GM18498 (cell line): ENCODE measurements at regions not wholly inside any gene's neighbourhood (a gene's known extent, or its start where the extent isn't known, plus 50 kb on each side); places are given as distances from the start of the nearest gene placed in this dataset.
"Not testable (repeated sequence)": the region's sequence is repeated elsewhere in the genome, so short reads cannot be mapped to it uniquely, and the experiment has no call there.

Experiments
- ATAC-seq: cut with Tn5 transposase; IDR thresholded peaks from one replicate; pipeline ENCODE4 v1.9.1; 2021; ENCODE audit warnings: mild to moderate bottlenecking, moderate library complexity; ENCODE audit not compliant: unreplicated experiment

DNA sequence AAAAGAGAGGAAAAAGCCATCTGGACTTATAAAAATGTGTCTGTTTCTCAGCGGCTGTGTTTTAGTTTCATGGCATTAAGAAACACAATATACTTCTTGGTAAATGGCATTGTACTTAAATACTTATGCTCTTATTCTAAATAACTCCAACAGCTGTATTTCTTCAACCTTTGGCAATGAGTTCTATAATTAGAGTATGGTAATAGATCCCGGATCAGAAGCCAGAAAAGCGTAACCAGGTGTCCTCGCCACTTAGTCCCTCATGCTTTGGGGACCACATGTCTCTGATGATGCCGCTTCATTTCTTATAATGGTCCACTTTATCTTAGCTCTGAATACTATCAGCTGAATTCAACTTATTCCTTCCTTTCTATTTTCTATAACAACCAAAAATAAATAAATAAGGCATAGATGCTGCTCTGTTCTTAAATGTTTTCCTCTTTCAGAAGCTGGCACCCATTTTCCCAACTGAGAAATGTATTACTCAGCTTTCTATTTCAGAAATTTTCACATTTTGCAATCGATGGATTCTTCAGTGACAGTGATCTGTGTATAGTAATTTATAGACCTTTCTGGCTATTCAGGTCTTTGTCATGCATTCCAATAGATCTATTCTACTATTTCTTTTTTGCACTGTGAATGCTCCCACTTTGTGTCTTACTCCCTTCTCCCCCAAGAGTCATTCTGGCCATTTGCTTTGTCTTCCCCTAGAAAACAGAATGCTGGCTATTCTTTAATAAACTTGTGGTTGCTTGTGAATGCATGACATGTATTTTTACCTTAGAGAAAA, 87.6 kb upstream of the KBTBD8 start:
- no peak for ATAC-seq

DNA sequence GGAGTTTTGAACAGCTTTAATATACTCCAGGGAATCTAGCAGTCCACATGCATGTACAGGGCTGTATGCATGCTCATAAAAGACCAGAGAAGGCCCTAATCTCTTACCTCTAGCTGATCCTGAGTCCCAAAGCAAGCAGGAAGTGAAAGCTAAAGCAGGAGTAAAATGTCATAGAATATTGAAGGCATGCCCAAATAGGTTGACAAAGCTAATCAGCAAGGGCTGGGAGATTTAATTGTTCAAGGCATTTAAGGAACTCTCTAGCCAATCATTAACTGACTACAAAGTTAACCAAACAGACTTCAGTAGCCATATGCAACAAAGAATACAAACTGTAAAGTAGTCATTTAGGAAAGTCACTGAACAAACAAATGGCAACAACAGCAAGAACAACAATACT, 85.8 kb upstream of the KBTBD8 start:
- ATAC-seq, result no peak

DNA sequence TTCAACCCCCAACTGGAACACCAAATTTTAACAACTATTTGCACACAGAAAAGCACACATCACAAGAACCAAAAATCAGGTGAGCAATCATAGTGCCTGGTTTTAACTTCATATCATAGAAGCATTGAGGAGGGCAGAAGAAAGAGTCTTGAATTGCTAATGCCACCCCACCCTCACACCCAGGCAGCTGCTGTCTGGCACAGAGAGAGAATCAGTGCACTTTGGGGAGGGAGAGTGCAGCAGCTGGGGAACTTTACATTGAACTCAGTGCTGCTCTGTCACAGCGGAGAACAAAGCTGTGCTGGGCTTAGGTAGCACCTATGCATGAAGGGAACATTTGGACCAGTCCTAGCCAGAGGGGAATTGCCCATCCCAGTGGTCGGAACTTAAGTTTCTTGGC, 76.0 kb upstream of the KBTBD8 start:
- ATAC-seq, result no peak

DNA sequence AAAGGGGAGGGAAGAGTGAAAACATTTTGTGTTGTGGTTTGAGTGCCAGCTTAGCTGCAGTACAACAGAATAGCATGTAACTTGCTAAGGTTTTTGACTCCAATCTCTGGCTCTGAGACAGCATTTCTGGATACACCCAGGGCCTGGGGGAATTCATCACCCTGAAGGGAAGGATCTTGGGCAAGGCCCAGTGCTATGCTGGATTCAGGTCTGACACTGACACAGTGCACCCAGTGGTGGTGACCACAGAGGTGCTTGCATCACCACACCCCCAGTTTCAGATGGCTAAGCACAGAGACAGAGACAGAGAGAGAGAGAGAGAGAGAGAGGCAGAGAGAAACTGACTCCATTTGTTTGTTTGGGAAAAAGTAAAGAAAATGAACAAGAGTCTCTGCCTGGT, 74.1 kb upstream of the KBTBD8 start:
- no peak for ATAC-seq

DNA sequence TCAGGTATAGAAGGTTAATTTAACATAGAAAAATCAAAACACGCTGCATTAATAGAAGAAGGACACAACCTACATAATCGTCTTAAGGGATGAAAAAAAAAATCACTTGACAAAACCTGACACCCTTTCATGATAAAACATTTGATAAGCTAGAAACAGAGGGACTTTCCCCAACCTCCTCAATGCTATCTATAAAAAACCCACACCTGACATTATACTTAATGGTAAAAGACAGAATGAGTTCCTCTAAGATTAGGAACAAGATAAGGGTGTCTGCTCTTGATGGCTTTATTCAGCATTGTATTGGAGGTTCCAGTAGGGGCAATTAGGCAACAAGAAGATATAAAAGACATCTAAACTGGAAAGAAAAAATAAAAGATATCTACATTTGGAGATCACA, 69.9 kb upstream of the KBTBD8 start:
- ATAC-seq, result no peak

DNA sequence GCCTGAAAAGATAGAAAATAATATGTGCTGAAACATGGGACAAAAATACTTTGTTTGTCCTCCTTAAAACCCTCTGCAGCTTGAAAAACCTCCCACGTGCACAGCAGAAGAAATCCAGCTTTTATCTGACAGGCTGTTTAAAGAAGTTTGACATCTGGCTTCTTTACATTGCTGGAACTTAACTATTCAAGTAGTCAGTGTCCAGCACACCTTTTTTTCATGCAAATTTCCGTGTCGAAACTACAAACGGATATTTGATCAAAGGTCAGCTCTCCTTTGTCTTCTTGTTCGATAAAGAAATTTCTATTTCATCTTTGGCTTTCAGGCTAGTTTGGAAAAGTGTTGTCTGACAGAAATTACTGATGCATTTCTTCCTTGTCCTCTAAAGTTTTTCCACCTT, 66.8 kb upstream of the KBTBD8 start:
- no peak for ATAC-seq

DNA sequence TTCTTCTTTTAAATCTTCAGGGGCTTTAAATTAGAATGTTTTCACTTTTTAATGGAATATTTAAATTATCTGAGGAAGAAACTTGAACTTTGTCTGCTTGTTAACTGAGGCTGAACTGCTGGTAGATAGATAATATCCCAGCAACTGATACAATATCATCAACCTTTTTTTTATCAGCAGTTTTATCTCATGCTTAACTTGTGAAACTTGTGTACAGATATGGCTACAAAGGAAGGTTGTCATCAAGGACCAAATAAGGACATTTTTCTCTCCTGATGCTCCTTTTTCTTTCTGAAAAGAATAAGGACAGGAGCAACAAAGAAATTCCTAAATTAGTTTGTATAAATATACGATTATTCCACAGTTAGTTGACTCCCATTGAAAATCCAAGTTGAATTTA, 66.4 kb upstream of the KBTBD8 start:
- ATAC-seq, result no peak

DNA sequence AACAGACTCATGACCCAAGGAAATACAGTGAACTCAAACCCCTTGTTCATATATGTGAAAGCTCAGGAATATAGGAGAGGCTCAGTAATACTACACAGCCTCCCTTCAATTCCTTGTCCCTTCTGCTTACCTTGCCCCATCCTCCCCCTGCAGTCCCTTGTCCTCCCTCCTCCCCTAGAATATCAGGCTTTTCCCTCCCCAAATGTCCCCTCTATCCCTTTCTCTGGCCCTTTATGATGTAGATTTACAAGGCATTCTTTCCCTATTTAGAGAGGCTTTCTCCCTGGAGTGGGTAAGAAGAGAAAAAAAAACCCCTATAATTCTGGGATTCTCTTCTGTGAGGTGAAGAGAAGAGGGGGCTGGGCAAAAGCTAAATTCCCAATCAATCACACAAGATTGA, 64.9 kb upstream of the KBTBD8 start:
- ATAC-seq, result no peak

DNA sequence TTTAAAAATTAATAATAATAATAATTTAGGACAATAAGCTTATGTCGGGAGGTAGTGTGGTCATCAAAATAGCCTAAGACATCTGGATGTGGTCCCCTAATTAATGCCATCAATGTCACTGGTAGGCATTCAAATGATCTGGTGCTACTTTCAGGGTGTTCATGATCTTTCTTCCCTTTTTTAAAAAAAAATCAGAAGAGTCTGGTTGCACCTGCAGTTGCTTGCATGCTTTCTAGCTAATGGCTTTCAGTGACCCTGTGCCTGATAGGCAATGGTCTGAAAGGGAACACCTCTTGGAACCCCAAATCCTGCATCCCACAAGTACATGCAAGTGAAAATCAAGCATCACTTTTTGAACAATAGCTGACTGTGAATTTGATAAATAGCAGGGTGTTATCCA, 64.1 kb upstream of the KBTBD8 start:
- no peak for ATAC-seq

DNA sequence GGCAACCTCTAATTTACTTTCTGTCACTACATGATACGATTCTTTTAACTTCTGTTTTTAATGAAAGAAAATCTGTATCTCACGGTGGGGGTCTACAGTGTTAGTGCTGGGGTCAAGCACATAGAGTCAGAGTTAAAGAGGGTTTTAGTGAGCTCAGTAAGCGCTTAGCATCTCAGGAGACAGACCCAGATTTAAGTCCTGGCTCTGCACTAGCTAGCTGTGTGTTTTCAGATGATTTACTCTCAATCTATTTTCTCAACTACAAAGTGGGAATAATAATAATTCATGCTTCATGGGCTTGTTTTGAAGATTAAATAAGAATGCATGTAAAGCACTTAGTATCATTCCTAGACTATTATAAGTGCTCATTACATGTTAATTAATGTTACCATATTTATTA, 63.4 kb upstream of the KBTBD8 start:
- no peak for ATAC-seq

DNA sequence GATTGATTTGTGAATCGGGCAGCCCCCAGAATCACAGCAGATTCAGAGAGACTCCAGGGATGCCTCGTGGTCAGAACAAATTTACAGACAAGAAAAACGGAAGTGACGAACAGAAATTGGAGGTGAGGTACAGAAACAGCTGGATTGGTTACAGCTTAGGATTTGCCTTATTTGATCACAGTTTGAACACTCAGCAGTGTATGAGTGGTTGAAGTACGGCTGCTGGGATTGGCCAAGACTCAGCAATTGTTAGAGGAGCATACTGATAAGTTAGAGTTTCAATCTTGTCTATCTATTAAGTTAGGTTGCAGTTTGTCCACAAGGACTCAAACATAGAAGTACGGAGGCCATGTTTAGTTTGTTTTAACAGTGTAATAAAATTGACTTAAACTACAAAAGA, 61.1 kb upstream of the KBTBD8 start:
- not testable (repeated sequence) for ATAC-seq

DNA sequence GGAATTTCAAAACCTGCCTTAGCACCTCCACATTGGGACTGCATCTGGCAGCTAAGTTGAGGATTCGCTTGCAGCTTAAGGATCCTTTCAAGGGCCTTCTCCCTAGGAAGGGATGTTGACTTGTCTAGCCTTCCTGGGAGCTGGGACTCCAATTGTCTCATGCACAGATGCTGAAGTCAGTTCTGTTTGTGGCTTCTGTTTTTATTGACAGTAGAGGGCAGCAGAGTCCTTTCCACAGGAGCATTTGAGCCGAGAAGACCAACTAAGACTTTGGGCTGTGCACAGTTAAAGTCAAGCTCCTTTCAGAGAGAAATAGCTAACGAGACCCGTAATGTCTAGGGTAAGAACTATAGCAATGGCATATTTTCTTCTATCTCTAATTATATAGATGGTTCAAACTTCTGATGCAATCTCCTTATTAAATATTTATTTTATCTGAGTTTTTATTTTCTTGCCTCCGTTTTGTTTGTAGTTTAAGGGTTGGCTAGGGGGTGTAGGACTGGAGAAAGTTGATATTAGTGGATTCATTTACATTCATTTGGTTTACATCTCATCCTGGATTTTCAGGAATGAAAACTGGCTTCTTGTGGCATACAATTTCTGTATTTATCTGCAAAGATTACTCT, 59.7 kb upstream of the KBTBD8 start:
- peak; percentile 87 for ATAC-seq

DNA sequence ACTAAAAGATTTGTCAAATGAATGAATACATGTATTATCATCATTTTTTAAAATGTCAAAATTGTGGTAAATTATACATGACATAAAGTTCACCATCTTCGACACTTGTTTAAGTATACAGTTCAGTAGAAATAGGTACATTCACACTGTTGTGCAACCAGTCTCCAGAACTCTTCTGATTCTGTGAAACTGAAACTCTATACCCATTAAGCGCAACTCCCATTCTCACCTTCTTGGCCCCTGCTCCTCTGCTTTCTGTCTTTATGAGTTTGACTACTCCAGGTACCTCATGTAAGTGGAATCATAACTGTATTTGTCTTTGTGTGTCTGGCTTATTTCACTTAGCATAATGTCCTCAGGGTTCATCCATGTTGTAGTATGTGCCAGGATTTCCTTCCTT, 50.1 kb upstream of the KBTBD8 start:
- ATAC-seq, result no peak
